ENCODE measurements at regions not wholly inside any gene's neighbourhood (a gene's known extent, or its start where the extent isn't known, plus 50 kb on each side); places are given as distances from the start of the nearest gene placed in this dataset.

- no peak for TF ChIP-seq CTCF (IDR thresholded peaks at IDR 0.05)
- no peak for TF ChIP-seq TCF7L2 (IDR thresholded peaks at IDR 0.05; ENCODE audit: low read depth, low read length)
These were observed 171.4 kb upstream of the NABP1 start for GRCh38 chr2:191506515-191506914.

All from Panc1 (cell line).